SH-SY5Y (cell line): ENCODE measurements at regions not wholly inside any gene's neighbourhood (a gene's known extent, or its start where the extent isn't known, plus 50 kb on each side); places are given as distances from the start of the nearest gene placed in this dataset.

ENCODE experiments used
- GATA2 ChIP-seq: IDR thresholded peaks from 2 replicates; pipeline ENCODE4 v1.6.1; 2011; ENCODE audit warnings: mild to moderate bottlenecking, low read depth, low read length
- GATA3 ChIP-seq: IDR thresholded peaks from 2 replicates; pipeline ENCODE4 v1.6.1; 2011; ENCODE audit warnings: low read depth, mild to moderate bottlenecking, low read length, moderate library complexity

DNA sequence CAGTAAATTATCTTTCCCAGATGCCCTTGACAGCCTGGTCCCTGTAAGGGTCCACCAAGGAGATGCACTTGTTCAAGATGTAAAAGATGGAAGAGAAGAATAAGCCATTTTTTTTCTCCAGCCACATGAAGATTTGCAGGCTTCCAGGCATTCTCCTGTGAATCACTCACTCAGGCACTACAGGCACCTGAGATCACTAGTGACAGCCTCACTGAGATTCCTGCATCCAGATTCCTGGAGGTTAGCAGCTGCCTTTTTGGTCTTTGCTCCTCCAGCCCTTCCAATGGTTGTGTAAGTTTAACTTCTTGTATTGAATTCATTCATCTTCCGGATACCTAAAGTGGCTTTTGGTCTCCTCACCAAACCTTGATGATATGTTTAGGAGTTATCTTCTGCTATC lies 630.2 kb upstream of the CADM1 start:
- TF ChIP-seq GATA3 (no peak), GATA2 (no peak)
